GM21390 (cell line): ENCODE measurements at regions not wholly inside any gene's neighbourhood (a gene's known extent, or its start where the extent isn't known, plus 50 kb on each side); places are given as distances from the start of the nearest gene placed in this dataset.
"Not testable (repeated sequence)": the region's sequence is repeated elsewhere in the genome, so short reads cannot be mapped to it uniquely, and the experiment has no call there.

Experiments
- ATAC-seq: cut with Tn5 transposase; IDR thresholded peaks from one replicate; pipeline ENCODE4 v1.9.1; 2021; ENCODE audit not compliant: unreplicated experiment

DNA sequence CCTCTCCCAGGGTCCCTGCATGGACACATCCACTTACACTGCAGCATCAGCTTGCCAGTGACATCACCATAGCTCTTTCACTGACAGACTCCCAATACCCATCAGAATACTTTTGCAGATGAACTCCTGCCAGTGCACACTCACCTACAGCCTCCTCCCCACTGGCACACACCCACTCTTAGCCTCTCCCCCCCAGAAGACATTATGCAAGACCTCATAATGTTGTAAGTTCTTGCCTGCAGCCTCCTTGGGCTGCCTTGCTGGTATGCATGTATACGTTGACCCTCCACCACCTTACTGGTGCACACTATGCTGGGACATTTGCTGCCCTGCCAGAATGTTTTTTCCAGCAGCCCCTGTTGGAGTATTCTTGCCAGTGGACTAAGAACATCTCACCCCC is 324.2 kb downstream of the AEBP2 start:
- no peak for ATAC-seq

GRCh38 chr12:19764408-19764807 is 325.1 kb downstream of the AEBP2 start:
- no peak for ATAC-seq

DNA sequence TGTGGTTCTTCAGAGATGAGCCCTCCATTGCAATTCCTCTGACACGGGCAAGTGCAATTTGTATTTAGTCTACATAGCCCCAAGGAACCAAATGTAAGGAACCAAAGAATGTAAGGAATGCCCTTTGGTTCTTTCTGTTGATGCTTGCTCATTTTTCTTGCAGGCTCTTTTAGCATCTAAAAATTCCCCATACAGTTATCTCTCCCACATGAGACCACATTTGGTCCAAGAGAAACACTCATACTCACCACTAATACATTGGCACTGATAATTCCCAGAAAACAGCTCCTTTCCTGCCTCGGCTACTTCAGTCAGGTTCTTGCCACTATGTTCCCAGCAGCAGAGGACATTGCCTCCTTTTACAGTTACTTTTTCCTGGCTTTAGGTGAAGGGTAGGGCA is 332.6 kb downstream of the AEBP2 start:
- no peak for ATAC-seq

GRCh38 chr12:19772776-19773175 is 333.5 kb downstream of the AEBP2 start:
- no peak for ATAC-seq

DNA sequence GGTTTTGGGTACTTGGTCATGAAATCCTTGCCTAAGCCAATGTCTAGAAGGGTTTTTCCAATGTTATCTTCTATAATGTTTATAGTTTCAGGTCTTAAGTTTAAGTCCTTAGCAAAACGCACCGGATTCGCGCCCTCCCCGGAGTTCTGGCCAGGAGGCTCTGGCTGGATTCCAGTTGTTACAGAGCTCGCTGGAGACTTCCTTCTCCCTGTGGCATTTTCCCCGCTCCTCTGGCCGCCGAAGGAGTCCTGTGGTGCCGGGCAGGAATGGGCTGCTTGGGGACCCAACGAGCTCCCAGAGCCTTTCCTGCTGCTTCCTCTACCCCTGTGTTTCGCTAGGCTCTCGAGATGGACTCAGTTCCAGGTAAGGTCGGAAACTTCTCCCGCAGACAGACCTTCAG is 335.9 kb downstream of the AEBP2 start:
- ATAC-seq: no peak

DNA sequence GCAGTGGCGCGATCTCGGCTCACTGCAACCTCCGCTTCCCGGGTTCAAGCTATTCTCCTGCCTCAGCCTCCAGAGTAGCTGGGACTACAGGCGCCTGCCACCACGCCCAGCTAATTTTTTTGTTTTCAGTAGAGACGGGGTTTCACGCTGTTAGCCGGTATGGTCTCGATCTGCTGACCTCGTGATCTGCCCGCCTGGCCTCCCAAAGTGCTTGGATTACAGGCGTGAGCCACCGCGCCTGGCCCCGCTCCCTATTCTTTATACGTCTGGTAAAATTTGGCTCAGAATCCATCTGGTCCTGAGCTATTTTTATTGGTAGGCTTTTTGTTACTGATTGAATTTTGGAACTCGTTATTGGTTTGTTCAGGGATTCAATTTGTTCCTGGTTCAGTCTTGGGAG is 336.7 kb downstream of the AEBP2 start:
- ATAC-seq: not testable (repeated sequence)

GRCh38 chr12:19778172-19778571 is 338.9 kb downstream of the AEBP2 start:
- no peak for ATAC-seq

- no peak for ATAC-seq
Measured at GRCh38 chr12:19778797-19779196, 339.5 kb downstream of the AEBP2 start.

DNA sequence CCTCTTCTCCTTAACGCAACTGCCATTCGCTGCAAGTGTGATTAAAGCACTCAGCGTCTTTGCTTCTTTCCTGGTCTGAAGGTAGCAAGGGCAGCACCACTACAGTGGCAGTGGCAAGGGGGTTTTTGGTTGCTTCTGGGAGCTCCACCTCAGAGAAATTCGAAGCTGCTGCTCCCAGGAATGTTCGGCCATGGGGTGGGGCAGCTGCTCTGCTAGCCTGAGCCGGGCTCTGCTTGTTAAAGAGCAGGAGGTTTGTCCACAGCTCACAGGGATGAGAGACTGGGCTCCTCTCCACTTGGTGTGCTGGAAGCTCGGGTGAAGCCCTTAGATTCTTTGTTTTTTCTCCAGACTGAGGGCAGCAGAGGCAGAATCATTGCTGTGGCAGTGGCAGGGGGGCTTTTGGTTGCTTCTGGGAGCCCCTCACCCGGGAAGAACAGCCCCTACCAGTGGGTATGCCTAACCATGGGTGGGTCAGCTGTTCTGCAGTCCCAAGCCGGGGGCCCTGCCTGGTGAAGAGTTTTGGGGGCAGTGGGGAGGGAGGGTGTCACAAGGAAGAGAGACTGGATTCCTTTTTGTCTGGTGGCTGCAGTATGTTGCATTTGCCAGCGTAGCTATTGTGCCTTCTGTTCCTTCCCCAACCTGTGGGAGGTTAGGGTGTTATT is 340.2 kb downstream of the AEBP2 start:
- ATAC-seq: no peak

- no peak for ATAC-seq
Measured at GRCh38 chr12:19780460-19780859, 341.2 kb downstream of the AEBP2 start.

DNA sequence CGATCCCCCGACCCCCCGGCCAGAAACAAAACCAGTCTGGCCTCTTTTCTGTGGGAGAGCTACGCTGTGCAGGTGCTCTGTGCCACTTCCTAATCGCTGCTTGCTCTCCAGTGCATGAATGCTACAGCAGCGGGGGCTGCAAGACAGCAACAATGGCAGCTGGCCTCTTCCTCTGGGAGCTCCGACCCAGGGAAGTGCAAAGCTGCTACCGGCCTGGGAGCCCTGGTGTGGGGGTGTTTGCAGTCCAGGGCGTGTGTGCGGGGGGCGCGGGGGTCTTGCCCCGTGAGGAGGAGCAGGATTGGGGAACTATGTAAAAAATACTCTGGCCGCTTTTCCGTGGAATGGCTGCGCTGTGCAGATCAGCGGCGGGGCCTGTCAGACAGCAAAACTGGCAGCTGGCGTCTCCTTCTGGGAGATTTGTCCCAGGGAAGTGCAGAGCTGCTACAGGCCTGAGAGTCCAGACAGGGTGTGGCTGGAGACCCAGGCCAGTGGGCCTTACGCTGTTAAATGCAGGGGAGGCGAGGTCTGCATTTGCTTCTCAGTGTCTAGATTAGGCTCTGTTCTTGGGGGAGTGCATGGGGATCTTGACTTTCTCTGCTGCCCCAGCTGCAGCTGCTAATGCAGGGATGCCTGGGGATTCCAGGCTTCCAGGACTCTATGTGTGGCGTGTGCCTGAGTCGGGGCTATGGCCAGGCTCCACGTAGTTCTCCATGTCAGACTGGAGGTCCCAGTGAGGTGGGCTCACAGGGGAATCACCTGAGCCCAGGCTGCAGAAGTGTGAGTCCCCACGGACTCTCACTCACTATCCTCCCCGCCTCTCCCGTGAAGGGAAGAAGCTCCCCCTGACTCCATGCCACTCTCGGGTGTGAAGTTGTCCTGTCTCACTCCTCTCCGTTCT is 344.5 kb downstream of the AEBP2 start:
- no peak for ATAC-seq

DNA sequence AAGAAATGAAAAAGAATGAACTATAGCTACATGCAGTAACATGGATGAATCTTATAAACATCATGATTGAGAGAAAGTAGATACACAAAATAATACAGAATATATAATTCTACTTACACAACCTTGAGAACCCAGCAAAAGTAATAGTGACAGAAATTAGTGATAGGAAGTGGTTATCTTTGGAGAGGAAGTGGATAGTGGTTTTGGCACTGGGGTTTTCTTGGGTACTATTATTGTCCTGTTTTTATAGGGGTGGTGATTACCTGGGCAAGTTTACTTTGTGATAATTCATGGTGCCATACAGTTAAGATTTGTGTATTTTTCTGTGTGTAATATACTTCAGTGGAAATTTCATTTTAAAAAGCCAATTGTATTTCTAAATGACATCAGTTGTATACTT is 352.7 kb downstream of the AEBP2 start:
- no peak for ATAC-seq

- no peak for ATAC-seq
Measured at GRCh38 chr12:19794116-19794515, 354.8 kb downstream of the AEBP2 start.

- no peak for ATAC-seq
Measured at GRCh38 chr12:19799216-19799615, 359.9 kb downstream of the AEBP2 start.

DNA sequence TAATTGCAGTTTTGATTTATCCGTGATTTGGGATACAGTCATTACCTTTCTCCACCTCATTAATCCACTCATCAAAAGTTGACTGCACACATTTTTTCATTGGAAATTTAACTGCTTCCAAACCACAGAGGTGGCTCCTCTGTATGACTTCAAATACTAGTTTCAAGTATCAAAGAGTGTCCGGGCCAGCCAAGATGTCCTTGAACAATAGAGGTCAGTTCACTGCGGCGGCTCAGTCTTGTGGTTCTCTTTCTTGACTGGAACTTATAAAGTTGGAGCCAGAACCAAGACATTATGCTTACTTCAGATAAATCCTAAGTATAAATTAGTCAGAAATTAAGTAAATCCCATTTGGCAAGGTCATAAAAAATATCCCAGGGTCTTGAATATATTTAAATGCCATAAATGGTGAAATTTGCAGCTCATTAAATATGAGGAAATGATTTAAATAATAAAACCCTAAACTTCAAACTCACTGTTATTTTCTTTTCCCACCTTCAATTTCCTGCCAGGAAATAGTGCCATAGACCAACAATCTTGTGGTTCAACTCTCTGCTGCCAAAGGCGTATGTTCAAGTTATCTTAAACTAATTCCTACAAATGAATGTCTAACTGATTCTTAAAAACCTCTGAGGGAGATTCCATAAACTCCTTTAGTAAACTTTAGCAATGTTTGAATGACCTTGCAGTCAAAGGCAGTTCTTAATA is 360.8 kb downstream of the AEBP2 start:
- ATAC-seq: no peak

- ATAC-seq: no peak
Measured at GRCh38 chr12:19800884-19801283, 361.6 kb downstream of the AEBP2 start.

DNA sequence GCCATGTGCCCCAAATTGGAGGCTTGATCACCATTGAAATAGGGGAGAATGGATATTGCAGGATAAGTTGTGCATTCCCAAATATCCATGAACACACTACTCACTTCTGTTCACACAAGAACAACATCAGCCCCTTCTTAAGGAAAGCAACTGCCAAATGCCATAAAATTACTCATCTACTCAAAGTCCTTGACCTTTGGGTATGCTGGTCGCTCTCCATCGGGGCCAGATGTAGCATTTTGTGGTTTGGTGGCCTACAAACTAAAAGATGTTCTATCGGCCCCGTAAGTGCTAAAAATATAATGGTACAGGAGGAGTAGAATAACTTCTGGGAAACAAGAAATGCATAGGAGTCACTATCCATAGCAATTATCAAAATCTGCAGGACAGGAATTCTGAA is 362.6 kb downstream of the AEBP2 start:
- no peak for ATAC-seq

DNA sequence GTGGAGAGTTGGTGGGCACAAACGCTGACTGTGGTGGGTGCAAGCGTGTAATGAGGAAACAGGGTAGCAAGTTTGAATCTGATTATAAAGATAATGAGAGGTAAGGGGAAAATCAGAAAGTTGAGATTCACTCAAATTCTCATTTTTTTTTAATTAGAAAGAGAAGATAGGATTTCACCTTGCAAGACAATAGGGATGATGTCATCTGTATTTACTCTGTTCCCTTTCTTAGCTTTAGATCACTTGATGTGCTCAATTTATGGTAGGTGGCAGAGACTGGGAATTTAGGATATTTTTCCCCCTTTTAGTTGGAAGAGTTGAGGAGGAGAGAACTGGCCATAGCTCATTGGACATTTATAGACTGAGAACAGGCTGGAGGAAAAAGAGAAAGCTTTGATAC is 363.6 kb downstream of the AEBP2 start:
- ATAC-seq: no peak

DNA sequence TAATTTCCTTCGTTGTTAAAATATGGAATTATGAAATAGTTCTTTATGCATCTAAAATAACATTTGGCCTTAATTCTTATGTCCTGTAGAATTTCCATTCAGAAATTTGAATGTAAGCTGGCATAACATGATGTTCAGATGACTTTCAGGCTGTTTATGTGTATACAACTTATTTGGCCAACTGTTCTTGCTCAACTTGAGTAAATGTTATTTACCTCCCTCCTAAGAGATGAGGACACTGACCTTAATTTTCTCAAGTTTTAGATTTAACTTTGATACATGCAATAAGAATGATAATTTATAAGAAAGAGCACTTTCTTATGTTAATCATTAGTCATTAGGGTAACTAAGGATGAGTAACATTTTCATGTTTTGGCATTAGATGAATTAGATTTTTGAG is 365.4 kb downstream of the AEBP2 start:
- no peak for ATAC-seq

DNA sequence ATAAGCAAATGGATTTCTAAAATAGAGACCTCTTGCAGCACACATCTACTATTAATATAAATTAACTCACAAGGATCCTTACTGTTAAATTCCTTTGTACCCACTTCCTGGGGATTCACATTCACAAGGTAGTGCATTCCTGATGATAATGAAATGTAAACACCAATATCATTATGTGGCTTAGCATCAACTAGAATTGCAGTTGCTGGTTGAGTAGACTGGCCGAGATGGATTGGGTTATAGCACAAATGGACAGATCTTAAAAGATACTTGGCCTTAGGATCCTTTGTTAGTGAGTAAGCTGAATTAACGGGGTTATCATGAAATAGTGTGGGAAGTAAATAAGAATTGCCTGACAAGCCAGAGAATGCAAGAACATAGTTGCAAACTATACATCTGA is 369.1 kb downstream of the AEBP2 start:
- ATAC-seq: no peak

DNA sequence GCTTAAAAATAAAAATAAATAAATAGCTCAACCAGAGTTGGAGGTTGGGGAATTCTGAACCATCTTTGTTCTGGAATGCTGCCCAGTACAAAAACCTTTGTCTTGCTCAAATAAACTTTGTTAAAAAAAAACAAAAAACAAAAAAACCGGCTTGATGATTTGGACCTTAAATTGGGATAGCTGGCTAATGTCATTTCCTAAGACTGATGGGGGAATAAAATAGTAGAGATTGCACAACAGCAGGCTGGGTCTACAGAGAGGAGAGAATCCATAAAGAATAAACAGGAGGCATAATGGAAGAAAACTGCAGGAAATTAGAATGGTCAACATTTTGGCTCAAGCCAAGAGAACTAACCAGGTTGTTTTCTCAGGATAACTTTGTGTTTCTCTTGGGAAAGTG is 370.9 kb downstream of the AEBP2 start:
- no peak for ATAC-seq

DNA sequence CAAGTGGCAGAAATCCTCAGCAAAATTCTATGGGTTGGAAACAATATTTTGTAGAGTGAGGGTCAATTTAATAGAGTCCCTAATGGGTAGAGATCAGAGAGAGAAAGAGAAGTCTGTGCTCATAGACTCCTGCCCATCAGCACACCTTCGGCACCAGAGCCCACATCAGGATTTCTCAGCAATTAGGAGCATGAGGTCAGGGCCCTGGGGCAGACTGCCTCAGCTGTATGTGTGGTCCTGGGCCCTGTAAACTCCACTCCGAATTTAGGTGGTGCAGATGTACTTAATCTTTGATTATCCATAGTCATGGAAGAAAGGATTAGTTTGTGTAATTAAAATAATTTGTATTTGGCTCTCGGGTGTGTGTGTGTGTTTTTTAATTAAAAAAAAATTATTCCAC is 372.6 kb downstream of the AEBP2 start:
- ATAC-seq: no peak
